COLO668 (cell line): ENCODE measurements at regions not wholly inside any gene's neighbourhood (a gene's known extent, or its start where the extent isn't known, plus 50 kb on each side); places are given as distances from the start of the nearest gene placed in this dataset.
"Not testable (repeated sequence)": the region's sequence is repeated elsewhere in the genome, so short reads cannot be mapped to it uniquely, and the experiment has no call there.

Source experiments
- DNase-seq: peaks from one replicate; lab custom pipeline; 2025; ENCODE audit not compliant: unreplicated experiment; lab: John Stamatoyannopoulos, UW

GRCh38 chr17:54339731-54340130 is 517.0 kb downstream of the KIF2B start:
- no peak for DNase-seq

GRCh38 chr17:54347495-54347894 is 524.8 kb downstream of the KIF2B start:
- DNase-seq = no peak

- DNase-seq = no peak
These were observed 525.5 kb downstream of the KIF2B start for GRCh38 chr17:54348234-54348633.

- no peak for DNase-seq
These were observed 531.2 kb downstream of the KIF2B start for GRCh38 chr17:54353789-54354525.

GRCh38 chr17:54361073-54361472 is 538.3 kb downstream of the KIF2B start:
- not testable (repeated sequence) for DNase-seq

- DNase-seq = no peak
These were observed 531.7 kb upstream of the TOM1L1 start for GRCh38 chr17:54368906-54369305.

DNA sequence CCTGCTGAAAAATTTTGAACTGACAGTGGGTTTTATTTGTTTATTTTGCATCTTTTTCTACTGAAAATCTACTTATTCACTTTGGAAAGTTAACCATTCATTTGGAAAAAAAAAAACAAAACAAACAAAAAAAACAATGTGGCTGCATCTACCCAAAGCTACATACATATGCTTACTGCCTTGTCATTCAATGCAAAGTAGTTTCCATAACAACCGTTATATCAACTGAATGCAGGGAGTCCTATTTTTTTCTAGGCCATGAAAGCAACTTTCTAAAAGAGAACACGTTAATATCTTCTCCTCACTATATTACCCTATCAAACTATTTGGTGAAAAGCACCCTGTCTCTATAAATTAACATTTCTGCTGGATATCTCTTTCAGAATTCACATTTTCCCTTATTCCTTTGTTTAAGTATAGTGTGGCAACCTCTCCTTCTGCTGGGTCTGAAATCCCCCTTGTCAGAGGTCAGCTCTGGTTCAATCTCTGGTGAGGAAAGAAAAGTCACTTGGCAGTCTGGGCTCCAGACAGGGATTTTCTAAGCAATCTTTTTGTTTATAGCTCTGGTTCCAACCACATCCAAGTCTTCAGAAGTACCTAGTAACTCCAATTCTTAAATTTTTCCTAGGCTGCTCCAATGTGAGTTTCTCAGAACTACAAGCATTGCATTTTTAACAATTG is 528.4 kb upstream of the TOM1L1 start:
- no peak for DNase-seq

DNA sequence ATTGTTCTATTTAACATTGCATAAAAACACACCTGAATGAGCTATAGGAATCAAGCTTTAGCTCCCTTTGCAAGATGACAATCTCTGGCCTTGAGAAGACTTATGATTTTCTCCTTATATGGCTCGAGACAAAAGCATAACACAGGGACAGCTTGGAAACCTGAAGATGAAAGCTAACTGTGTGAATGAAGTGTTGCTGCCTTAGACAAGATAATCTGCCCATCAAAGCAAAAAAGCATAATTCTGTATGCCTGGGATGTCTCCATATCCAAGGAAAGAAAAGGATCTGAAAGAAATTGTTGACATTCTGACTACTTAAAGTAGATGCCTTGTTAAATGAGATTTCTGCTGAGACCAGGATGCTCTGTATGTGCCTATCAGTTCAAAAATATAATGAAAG is 526.7 kb upstream of the TOM1L1 start:
- no peak for DNase-seq

DNA sequence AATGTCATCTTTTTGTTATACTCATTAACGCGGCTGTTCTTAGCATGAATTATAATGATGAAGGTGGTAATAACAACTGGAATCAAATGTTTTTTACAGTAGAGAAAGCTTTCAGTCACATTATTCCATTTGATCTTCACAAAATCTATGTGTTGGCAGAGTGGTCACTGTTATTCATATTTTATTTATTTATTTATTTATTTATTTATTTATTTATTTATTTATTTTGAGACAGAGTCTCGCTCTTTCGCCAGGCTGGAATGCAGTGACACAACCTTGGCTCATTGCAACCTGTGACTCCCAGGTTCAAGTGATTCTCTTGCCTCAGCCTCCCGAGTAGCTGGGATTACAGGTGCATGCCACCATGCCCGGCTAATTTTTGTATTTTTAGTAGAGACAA is 524.2 kb upstream of the TOM1L1 start:
- DNase-seq = not testable (repeated sequence)

DNA sequence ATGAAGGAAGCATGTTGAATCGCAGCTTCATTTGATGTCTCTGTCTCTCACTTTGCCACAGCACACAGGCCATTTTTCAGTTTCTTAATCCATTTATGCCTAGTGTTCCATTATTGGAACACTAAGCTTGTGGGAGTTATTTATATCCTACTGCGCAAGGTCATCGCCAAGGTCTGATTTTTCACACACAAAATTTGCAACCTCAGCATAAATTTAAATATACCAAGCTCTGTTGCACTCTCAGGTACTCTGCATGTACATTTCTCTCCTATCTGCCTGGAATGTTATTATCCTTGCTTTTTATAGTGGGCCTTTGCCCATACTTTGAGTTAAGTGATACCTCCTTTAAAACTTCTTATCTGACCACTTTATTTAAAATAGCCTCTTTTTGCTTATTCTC is 519.2 kb upstream of the TOM1L1 start:
- no peak for DNase-seq

DNA sequence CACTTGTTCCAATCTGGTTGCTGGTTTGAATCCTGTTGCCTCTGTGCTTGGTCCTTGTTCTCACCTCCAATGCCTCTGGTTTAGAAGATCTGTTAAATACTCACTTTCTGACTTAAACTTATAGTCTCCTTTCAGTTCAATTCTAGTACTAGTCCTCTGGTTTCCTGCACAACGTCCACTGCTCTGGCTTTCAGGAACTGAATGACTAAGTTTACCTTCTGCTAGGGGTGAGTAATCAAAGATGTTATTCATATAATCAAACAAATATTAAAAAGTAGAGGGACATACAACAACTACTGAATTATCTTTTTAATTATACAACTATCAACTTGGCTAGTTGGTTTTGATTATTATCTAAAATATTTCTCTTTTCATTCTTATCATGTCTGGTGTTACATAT is 496.4 kb upstream of the TOM1L1 start:
- no peak for DNase-seq

GRCh38 chr17:54405826-54406225 is 494.8 kb upstream of the TOM1L1 start:
- DNase-seq = no peak

DNA sequence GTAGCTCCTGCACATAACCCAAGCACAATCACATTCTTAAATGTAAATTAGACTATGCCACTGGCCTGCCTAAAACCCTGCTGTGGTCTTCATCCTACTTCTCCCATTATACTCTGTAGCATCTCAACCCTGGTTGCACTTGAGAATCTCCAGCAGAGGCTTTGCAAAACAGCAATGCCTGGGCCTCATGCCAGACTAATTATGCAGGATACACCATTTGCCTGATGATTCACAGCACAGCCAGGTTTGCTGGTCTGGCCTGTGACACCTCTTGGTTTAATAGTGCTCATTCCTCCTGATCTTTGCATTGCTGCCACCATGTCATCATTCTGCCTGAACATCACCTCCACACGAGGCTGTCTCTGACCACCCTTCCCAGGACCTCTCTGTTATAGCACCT is 491.9 kb upstream of the TOM1L1 start:
- DNase-seq = no peak

- DNase-seq = no peak
These were observed 482.2 kb upstream of the TOM1L1 start for GRCh38 chr17:54418467-54418866.

GRCh38 chr17:54425671-54426070 is 475.0 kb upstream of the TOM1L1 start:
- DNase-seq = no peak

DNA sequence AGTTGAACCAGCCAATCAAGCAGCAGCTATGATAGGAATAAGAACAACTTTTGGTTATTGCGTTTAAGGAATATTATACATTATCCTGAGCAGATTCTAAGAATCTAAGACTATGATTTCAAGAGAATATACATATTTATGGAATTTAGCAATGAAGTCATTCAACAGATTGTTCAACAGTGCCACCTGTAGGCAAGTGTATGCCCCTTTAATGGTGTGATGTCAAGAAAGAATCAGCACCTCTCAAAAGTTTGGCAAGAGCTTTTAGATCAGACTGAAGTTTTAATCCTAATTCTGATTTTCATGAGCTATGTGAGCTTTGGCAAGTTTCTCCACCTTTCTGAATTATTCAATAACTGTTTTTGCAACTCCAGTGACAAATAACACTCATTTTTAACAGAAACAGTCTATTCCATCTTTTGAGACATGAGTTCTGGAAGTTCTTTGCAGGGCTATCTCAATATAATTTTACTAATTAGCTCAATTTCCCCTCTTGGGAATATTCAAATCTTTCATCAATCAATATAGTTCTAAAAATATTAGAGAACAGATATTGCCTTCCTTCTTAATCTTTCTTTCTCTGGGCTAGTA is 474.3 kb upstream of the TOM1L1 start:
- no peak for DNase-seq

- DNase-seq = no peak
These were observed 464.7 kb upstream of the TOM1L1 start for GRCh38 chr17:54435966-54436365.

DNA sequence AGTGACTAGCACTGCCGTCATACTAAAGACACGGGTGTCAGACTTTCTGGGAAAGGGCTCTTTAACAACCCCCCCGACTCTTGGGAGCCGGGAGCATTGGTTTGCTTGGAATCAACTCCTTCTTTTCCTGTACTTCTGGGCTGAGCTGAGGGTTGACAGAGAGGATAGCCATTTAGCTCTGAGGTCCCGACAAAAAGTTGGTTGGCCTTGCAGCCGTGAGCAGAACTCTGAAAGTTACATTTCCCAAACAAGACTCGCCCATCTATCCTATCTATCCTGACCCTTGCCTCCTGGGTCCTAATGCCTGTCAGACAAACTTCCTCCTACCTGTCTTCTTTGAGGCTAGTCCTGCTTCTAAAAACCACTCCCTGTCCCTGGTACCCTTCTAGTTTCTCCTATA is 460.8 kb upstream of the TOM1L1 start:
- DNase-seq = no peak

GRCh38 chr17:54451051-54451450 is 449.6 kb upstream of the TOM1L1 start:
- DNase-seq = no peak

- DNase-seq = no peak
These were observed 447.8 kb upstream of the TOM1L1 start for GRCh38 chr17:54452666-54453348.

DNA sequence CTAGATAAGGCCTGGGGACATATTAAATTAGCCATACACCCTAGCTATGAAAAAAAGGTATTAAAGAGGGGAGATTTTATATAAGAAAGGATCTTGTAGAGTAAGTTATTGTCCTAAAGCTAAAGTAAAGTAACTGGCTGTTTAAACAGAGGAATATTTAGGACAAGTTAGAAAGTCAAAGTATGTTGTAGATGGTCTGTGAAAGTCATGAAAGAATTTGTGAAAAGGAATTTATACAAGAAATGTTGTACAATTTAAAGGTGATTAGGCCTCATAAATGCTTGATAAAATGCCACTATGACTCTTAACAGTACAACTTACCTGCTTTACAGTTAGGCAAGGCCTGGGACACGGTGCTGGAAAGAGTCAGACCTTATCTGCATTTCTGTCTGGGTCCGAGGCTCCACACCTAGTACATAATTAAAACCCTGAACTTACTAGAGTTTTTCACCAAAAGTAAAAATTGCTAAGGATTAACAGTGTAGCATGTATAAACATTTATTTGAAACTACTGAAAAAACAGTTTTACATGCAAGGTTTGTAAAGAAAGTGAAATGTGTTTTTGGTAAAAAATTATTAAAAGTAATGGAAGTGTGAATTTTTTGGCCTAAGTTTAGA is 445.3 kb upstream of the TOM1L1 start:
- DNase-seq = no peak
